ENCODE measurements at regions not wholly inside any gene's neighbourhood (a gene's known extent, or its start where the extent isn't known, plus 50 kb on each side); places are given as distances from the start of the nearest gene placed in this dataset.
A peak's percentile ranks its signal among the peaks of the same experiment; 100 is the strongest.

- H3K27ac ChIP-seq = no peak overlapping the region
- TF ChIP-seq ZFX (IDR thresholded peaks at IDR 0.05) = no peak
- no peak for TF ChIP-seq CTCF (conservative IDR thresholded peaks at IDR 0.05)
These were observed 132.1 kb upstream of the RTL1 start for GRCh38 chr14:101035466-101036225.

GRCh38 chr14:101037021-101037817, 133.7 kb upstream of the RTL1 start:
- H3K27ac ChIP-seq = no peak overlapping the region
- no peak for TF ChIP-seq CTCF (conservative IDR thresholded peaks at IDR 0.05)
- no peak for TF ChIP-seq ZFX (IDR thresholded peaks at IDR 0.05)

DNA sequence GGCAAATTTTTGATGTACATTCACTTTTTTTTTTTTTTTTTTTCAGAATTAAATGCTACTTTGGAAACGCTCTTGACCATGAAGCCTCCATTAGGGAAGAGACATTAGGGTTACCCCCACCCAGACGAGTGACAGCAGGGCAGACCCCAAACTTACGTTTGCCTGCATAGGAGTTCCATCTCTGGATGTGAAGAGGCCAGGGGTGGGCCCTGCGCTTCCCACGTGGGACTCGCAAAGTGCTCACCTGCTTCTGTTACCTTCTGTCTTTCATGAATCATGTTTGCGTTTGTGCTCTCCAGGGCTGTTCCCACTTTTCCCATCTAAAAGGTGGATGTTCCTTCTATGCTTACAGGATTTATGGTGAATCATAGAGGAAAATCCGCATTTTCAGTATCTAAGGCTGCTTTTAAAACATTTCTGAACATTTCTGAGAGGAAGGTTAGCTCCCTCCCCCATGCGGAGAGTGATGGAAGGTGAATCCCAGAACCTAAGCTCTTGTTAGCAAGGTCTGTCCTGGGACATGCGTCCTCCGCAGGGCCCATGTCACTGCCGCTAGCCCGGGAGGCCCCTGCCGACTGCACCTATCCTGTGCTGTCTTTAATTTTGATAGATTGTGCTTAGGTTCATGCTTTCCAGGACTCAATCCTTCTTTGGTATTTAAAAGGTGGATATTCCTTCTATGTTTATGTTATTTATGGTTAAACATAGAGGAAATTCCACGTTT, 135.7 kb upstream of the RTL1 start:
- TF ChIP-seq ZFX (IDR thresholded peaks at IDR 0.05) (no peak), CTCF (conservative IDR thresholded peaks at IDR 0.05) (no peak)
- no peak overlapping the region for H3K27ac ChIP-seq

GRCh38 chr14:101039755-101040138, 136.2 kb upstream of the RTL1 start:
- TF ChIP-seq ZFX (IDR thresholded peaks at IDR 0.05) (no peak), CTCF (conservative IDR thresholded peaks at IDR 0.05) (no peak)

GRCh38 chr14:101040538-101041442, 137.3 kb upstream of the RTL1 start:
- TF ChIP-seq CTCF (conservative IDR thresholded peaks at IDR 0.05) = no peak
- TF ChIP-seq ZFX (IDR thresholded peaks at IDR 0.05) = no peak

More at GRCh38 chr14:101039755-101040138, 136.2 kb upstream of the RTL1 start:
- H3K27ac ChIP-seq = no peak overlapping the region

DNA sequence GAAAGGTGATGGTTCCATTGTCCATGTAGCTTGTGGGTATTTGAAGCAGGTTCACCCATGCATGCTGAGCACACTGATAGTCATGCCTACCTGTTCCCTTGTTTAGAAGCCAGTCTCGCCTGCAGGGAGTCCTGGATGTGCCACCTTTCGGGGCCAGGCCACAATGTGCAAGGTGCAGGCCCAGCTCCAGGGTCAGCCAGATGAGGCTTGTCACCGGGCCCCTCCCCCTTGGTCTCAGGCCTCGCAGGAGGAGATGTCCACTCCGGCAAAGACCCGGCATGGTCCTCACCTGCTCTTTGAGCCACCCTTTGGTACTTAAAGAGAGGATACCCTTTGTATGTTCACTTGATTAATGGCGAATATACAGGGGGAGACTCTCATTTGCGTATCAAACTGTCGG, 140.4 kb upstream of the RTL1 start:
- TF ChIP-seq CTCF (conservative IDR thresholded peaks at IDR 0.05) = no peak
- TF ChIP-seq ZFX (IDR thresholded peaks at IDR 0.05) = no peak
- no peak overlapping the region for H3K27ac ChIP-seq

More at GRCh38 chr14:101040538-101041442, 137.3 kb upstream of the RTL1 start:
- peak overlapping the region; percentile 28; the same call in 1 of the 2 replicates for H3K27ac ChIP-seq
